Ectodermal cell (in vitro differentiated cells): ENCODE measurements at regions not wholly inside any gene's neighbourhood (a gene's known extent, or its start where the extent isn't known, plus 50 kb on each side); places are given as distances from the start of the nearest gene placed in this dataset.
"Not testable (repeated sequence)": the region's sequence is repeated elsewhere in the genome, so short reads cannot be mapped to it uniquely, and the experiment has no call there.

Experiments
- H3K27ac ChIP-seq: 2 replicates; pipeline ENCODE4 v1.7.0; 2013; ENCODE audit warnings: mild to moderate bottlenecking, low read depth, low read length; ENCODE audit not compliant: insufficient read depth, poor library complexity, severe bottlenecking
- H3K27me3 ChIP-seq: 2 replicates; pipeline ENCODE4 v1.7.0; 2013; ENCODE audit warnings: mild to moderate bottlenecking, low read length; ENCODE audit not compliant: insufficient read depth, control insufficient read depth, poor library complexity, severe bottlenecking
- H3K36me3 ChIP-seq: one replicate; pipeline ENCODE4 v1.7.0; 2013; ENCODE audit warnings: low read length; ENCODE audit not compliant: control insufficient read depth, insufficient read depth
- H3K4me1 ChIP-seq: one replicate; pipeline ENCODE4 v1.7.0; 2013; ENCODE audit warnings: low read length; ENCODE audit not compliant: control insufficient read depth, insufficient read depth
- H3K4me3 ChIP-seq: 2 replicates; pipeline ENCODE4 v1.7.0; 2013; ENCODE audit warnings: low read depth, low read length, control low read depth; ENCODE audit not compliant: insufficient read depth
- H3K9me3 ChIP-seq: 2 replicates; pipeline ENCODE4 v1.7.0; 2013; ENCODE audit warnings: mild to moderate bottlenecking, low read length, moderate library complexity; ENCODE audit not compliant: control insufficient read depth
- WGBS, 2 experiments: methylation state at CpG; one replicate each; pipeline ENCODE4 v1.1.7; 2013; ENCODE audit warnings: missing lambda C conversion rate in 2 of 2; 5-methylcytosine and 5-hydroxymethylcytosine counted together

- no CpG with 5 or more reads among the region's 5 CpGs for WGBS, 2 experiments
- not testable (repeated sequence) for H3K4me1 ChIP-seq, H3K36me3 ChIP-seq, H3K9me3 ChIP-seq, H3K4me3 ChIP-seq, H3K27ac ChIP-seq, H3K27me3 ChIP-seq
Observed at GRCh38 chr2:87526258-87526657, 221.6 kb upstream of the PLGLB2 start.

DNA sequence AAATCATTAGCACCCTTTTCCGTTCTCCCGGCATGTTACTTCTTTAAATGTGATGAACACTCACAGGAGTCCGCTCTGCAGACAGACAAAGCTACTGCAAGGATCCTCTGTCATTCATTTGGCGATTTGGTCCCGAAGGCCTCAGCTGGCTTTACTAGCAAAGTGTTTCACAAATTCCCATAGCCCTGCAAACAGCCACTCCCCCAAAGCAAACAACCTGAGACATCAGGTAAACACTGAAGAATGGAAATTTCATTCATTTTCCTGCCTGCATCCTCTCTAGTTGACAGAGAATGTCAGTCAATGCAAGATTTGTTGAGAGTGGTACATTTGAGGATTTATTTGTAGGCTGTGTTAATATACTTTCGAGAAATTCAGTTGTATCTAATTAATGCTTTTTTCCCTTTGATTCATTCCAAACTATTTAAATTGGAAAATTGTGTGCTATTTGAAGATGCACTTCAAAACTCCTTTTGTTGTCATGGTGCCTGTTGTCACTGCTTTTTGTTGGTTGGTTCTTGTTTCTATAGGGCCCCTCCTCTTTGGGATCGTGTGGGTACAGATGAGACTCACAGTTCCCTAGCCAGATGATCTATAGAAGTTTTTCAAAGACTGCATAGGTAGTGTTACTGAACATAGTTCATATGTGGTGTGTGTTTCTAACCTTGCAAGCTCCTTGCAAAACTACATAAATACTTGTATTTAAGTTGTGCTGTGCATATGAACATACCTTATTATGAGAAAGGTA lies 215.7 kb upstream of the PLGLB2 start:
- H3K27ac ChIP-seq, H3K4me1 ChIP-seq, H3K9me3 ChIP-seq, H3K27me3 ChIP-seq, H3K4me3 ChIP-seq, H3K36me3 ChIP-seq: not testable (repeated sequence)
- WGBS, 2 experiments = 81 to 87% methylated on average over 2 of the region's 7 CpGs

DNA sequence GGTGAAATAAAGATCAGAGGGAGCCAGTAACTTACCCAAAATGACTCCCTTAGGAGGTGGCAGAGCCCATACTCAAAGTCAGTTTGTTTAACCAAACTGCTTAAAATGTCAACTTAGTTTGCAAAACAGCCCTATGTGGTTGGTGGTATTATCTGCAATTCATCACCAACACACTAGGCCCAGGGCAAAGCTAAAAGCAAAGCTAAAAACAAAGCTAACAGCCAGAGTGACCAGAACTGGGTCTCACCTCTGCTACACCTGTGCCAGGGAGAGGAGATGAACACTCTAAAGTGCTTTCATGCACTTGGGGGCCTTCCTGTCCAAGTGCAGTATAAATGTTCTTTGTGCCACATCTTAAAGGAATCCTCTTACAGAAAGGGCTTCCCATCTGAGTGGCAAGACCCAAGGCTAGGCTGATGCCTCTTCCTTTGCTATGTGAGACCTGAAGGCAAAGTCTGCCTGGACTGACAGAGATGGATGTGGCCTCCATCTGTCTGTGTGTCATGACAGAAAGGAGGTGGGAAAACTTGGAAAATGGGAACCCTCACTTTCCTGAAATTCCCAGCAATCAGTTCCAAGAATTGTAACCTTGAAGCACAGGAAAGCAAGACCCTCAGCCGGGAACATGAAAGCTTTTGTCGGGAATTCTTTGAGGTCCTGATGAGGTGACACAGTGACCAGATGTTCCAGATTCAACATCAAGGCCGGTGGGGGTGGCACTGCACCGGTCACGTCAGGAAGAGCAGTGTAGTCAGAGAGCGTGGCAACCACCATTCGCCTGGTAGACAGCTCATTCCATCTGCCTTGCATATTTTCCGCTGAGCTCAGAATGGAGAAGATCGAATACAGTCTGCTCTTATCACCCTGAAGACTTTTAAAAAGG lies 214.3 kb upstream of the PLGLB2 start:
- H3K36me3 ChIP-seq, H3K4me1 ChIP-seq, H3K9me3 ChIP-seq, H3K27me3 ChIP-seq, H3K4me3 ChIP-seq, H3K27ac ChIP-seq: not testable (repeated sequence)
- WGBS, 2 experiments = 84 to 89% methylated on average over 6 of the region's 9 CpGs

- H3K4me3 ChIP-seq, H3K27ac ChIP-seq, H3K27me3 ChIP-seq, H3K4me1 ChIP-seq, H3K9me3 ChIP-seq, H3K36me3 ChIP-seq: not testable (repeated sequence)
- WGBS, 2 experiments = 88% methylated on average over 1 of the region's 14 CpGs; no CpG with 5 or more reads in 1 of the 2 experiments
Observed at GRCh38 chr2:87534273-87534889, 213.5 kb upstream of the PLGLB2 start.

DNA sequence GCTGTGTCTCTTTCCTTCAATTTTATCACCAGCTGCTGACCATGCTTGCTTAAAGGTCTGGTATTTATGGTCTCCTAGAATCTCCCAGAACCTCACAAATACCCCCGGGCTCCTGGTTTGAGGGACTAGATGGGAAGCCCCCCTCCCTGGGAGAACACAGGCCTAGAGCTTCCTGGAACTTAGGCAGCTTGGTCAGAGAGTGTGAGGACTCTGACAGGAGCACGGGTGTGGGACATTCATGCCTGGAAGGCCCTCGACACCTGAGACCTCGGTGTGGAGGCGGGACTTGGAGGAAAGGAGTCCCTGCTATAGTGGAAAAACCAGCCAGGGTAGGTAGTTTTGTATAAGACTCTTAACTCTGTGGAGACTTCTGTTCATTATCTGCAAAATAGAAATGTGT lies 211.5 kb upstream of the PLGLB2 start:
- not testable (repeated sequence) for H3K36me3 ChIP-seq, H3K4me3 ChIP-seq, H3K27me3 ChIP-seq, H3K9me3 ChIP-seq, H3K27ac ChIP-seq, H3K4me1 ChIP-seq
- 50 to 75% methylated on average over 1 to 5 of the region's 5 CpGs for WGBS, 2 experiments

GRCh38 chr2:87537251-87537671 lies 210.6 kb upstream of the PLGLB2 start:
- H3K4me3 ChIP-seq, H3K4me1 ChIP-seq, H3K27me3 ChIP-seq, H3K9me3 ChIP-seq, H3K27ac ChIP-seq, H3K36me3 ChIP-seq: not testable (repeated sequence)
- WGBS, 2 experiments = 84 to 87% methylated on average over 5 to 7 of the region's 8 CpGs

DNA sequence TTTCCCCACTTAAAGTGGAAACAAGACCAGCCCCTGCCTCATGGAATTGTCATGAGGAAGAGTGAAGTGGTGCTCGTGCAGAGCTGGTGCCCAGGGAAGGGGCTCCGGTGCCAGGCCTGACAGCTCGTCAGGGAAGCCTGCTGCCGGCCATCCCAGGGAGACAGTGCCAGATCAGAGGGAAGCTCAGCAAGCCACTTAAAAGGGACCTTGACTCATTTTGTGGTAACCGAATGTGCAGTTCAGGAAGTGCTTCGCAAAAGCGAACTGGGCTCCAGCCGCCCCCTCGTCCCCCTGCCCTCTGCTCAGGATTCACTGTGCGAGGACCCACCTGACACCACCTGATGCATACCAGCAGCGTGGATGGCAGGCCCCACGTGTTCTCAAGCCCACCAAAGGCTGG lies 209.6 kb upstream of the PLGLB2 start:
- H3K4me1 ChIP-seq, H3K27me3 ChIP-seq, H3K36me3 ChIP-seq, H3K27ac ChIP-seq, H3K9me3 ChIP-seq, H3K4me3 ChIP-seq: not testable (repeated sequence)
- WGBS, 2 experiments = 100% methylated on average over 1 of the region's 12 CpGs; no CpG with 5 or more reads in 1 of the 2 experiments

- not testable (repeated sequence) for H3K9me3 ChIP-seq, H3K27ac ChIP-seq, H3K27me3 ChIP-seq, H3K36me3 ChIP-seq, H3K4me3 ChIP-seq, H3K4me1 ChIP-seq
- WGBS, 2 experiments = 96% methylated on average over 7 of the region's 15 CpGs; no CpG with 5 or more reads in 1 of the 2 experiments
Observed at GRCh38 chr2:87539151-87539943, 208.5 kb upstream of the PLGLB2 start.

DNA sequence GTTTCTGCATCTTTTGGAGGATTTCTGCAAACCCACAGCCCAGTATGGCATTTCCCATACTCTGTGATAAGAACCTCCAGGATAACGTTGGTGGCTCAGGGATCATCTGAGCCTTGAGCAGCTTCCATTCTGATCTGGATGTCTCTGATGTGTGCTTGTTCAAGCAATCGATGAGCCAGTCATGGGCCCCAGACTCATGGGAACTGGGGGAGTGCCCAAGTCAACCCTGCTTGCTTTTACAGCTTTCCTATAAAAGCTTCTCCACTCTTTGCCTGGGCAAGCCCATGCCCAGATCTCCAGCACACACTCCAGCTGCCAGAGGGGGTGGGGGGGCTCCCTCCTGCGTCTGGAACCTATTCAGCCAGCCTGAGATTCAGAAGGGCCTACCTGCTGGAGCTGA lies 207.6 kb upstream of the PLGLB2 start:
- H3K9me3 ChIP-seq, H3K27ac ChIP-seq, H3K36me3 ChIP-seq, H3K4me1 ChIP-seq, H3K27me3 ChIP-seq, H3K4me3 ChIP-seq: not testable (repeated sequence)
- WGBS, 2 experiments = 78 to 100% methylated on average over 1 of the region's 3 CpGs
